Subcutaneous abdominal adipose tissue (tissue), 5 donors: ENCODE measurements at regions not wholly inside any gene's neighbourhood (a gene's known extent, or its start where the extent isn't known, plus 50 kb on each side); places are given as distances from the start of the nearest gene placed in this dataset.

Experiments
- H3K27ac ChIP-seq: one replicate; pipeline ENCODE4 v1.7.0; 2013; ENCODE audit warnings: low read depth, mild to moderate bottlenecking, inconsistent platforms, low read length, moderate library complexity
- H3K27me3 ChIP-seq, 5 donors: one replicate each; pipeline ENCODE4 v1.7.0; 2013; ENCODE audit warnings: low read length in 5 of 5, inconsistent platforms in 1 of 5; ENCODE audit not compliant: control insufficient read depth in 5 of 5, insufficient read depth in 4 of 5
- H3K36me3 ChIP-seq, 5 donors: one replicate each; pipeline ENCODE4 v1.7.0; 2013; ENCODE audit warnings: low read length in 5 of 5; ENCODE audit not compliant: control insufficient read depth in 5 of 5, insufficient read depth in 5 of 5
- H3K4me1 ChIP-seq, 5 donors: one replicate each; pipeline ENCODE4 v1.7.0; 2013; ENCODE audit warnings: low read length in 5 of 5, mild to moderate bottlenecking in 3 of 5, moderate library complexity in 1 of 5; ENCODE audit not compliant: control insufficient read depth in 5 of 5, insufficient read depth in 5 of 5
- H3K4me3 ChIP-seq, 5 donors: one replicate each; pipeline ENCODE4 v1.7.0; 2013; ENCODE audit warnings: low read length in 5 of 5, low read depth in 1 of 5
- H3K9ac ChIP-seq, 5 donors: one replicate each; pipeline ENCODE4 v1.7.0; 2013; ENCODE audit warnings: low read length in 5 of 5, mild to moderate bottlenecking in 4 of 5, moderate library complexity in 3 of 5
- H3K9me3 ChIP-seq, 5 donors: one replicate each; pipeline ENCODE4 v1.7.0; 2013; ENCODE audit warnings: low read length in 5 of 5; ENCODE audit not compliant: control insufficient read depth in 5 of 5
- donor health status: healthy.
- donor health status: healthy.
- donor health status: healthy.
- donor health status: healthy.
- donor health status: healthy.

DNA sequence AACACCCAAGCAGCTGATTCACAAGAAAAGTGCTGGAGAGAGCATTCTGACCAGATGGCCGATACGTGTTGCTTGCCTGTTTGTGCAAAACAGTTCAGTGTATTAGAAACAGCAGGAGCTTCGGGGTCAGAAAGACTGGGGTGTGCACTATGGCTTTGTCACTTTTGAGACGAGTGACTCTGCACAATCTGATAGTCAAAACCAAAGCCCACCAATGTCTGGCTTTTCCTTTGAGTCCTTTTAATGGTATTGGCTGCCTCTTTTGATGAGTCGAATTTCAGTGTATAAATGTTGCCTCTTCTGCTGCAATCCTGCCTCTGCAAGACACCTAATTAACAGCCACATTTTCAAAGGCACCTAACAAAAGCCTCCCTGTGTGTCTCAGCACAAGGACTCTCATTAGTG lies 444.6 kb downstream of the AJAP1 start:
- Histone ChIP-seq H3K27ac (no peak overlapping the region), H3K27me3 (peaks cover 0 to 2% (median 0%) of the 10 kb centered on the region in 5 donors), H3K9me3 (peaks cover 0 to 5% (median 0%) of the 10 kb centered on the region in 5 donors), H3K9ac (no peak overlapping the region), H3K4me1 (no peaks in the 10 kb centered on the region), H3K4me3 (no peak overlapping the region), H3K36me3 (no peaks in the 10 kb centered on the region)

DNA sequence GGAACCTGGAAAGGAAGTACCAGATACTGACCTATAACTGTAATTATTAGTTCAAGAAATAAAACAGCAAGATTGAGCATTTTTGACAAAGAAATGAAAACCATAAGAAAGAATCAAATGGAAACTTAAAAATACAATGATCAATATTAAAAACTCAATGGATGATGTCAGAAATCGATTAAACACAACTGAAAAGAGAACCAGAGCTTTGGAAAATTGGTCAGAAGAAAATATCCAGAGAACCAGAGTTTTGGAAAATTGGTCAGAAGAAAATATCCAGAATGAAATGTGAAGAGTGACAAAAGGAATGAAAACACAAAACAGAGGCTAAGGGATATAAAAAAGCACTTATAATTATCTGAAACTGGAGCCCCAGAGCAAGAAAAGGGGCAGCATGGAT lies 438.6 kb downstream of the AJAP1 start:
- H3K4me3 ChIP-seq, result no peak overlapping the region
- no peaks in the 10 kb centered on the region for H3K36me3 ChIP-seq
- no peak overlapping the region for H3K27ac ChIP-seq
- peaks cover 5 to 23% (median 19%) of the 10 kb centered on the region in 5 donors for H3K9me3 ChIP-seq
- peaks cover 0 to 2% (median 0%) of the 10 kb centered on the region in 5 donors for H3K27me3 ChIP-seq
- H3K4me1 ChIP-seq, result no peaks in the 10 kb centered on the region
- H3K9ac ChIP-seq, result no peak overlapping the region

DNA sequence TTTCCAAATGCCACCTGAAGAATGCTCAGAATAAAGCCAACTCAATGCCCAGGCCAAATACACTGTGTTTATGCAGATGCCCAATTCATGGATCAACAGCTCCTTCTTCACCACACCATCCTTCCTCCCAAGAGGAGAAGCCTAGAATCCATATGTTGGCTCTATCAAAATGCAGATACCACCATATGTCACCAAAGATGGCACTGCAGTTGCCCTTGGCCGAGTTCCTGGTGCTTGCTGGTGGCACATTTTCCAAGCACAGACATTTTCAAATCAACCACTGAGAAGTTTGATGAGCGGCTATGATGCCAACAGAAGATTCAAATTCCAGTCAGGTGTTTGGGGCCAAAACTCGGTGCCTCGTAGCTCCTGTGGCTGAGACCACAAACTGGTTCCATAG lies 430.3 kb downstream of the AJAP1 start:
- no peaks in the 10 kb centered on the region for H3K4me1 ChIP-seq
- no peak overlapping the region for H3K4me3 ChIP-seq
- peaks cover 0 to 3% (median 0%) of the 10 kb centered on the region in 5 donors for H3K27me3 ChIP-seq
- H3K9me3 ChIP-seq, result peaks cover 0 to 2% (median 0%) of the 10 kb centered on the region in 5 donors
- no peak overlapping the region for H3K27ac ChIP-seq
- no peaks in the 10 kb centered on the region for H3K36me3 ChIP-seq
- no peak overlapping the region for H3K9ac ChIP-seq

DNA sequence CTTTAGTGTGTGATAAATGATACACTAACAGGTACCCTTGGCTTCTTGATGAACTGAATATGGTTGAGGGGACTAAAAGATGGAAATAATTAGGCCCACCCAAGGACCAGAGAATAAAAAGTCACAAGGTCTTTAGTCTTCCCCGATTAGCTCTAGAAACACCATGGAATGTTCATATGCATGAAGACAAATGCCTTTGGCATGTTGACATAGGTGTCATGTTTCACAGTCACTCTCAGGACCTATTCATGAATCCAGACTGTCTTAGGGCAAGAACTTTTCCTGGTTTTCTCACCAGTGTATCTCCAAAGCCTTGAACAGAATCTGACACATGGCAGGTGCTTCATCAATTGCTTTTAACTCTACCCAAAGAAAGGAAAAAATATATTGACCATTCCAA lies 412.8 kb downstream of the AJAP1 start:
- Histone ChIP-seq H3K27ac (no peak overlapping the region), H3K4me3 (no peak overlapping the region), H3K9me3 (peaks cover 0 to 11% (median 2%) of the 10 kb centered on the region in 5 donors), H3K4me1 (no peaks in the 10 kb centered on the region), H3K9ac (no peak overlapping the region), H3K27me3 (no peaks in the 10 kb centered on the region), H3K36me3 (no peaks in the 10 kb centered on the region)

DNA sequence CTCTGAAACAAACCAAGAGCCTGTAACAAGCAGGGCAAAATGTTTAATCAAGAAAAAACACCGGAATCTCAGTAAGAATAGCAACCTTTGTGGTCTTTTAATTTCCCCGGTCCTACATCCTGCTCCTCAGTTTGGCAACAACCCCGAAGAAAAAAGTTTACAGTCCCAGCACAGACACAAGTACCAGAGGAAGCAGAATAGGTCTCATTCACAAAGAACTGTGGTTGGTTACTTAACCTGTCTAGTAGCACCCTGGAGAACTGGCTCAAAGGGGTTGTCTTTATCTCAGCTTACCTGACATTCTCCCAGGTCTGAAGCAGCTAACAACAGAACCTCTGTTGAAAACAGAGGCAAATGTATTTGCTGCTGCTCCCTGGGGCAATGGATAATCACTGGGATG lies 399.3 kb downstream of the AJAP1 start:
- H3K4me1 ChIP-seq, result no peaks in the 10 kb centered on the region
- no peaks in the 10 kb centered on the region for H3K36me3 ChIP-seq
- H3K9ac ChIP-seq, result no peak overlapping the region
- H3K27me3 ChIP-seq, result peaks cover 0 to 6% (median 0%) of the 10 kb centered on the region in 5 donors
- H3K27ac ChIP-seq, result no peak overlapping the region
- no peak overlapping the region for H3K4me3 ChIP-seq
- peaks cover 2 to 8% (median 4%) of the 10 kb centered on the region in 5 donors for H3K9me3 ChIP-seq

DNA sequence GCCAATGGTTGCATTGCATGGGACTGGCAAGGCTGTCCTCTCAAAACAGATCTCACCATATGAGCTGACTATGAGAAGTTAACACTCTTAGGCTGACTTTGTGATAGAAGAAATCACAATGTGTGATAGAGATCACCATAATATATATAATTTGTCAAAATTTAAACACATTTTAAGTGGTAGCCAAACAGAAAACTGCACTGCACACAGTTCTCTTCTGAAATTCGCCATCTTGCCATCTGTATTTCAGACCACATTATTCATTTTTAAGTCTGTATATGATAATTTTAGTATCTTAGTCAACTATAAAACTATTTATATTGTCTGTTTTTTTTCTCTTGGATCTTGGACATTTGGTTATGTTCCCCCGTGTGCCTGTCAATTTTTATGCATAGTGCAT lies 374.7 kb downstream of the AJAP1 start:
- peaks cover 0 to 2% (median 0%) of the 10 kb centered on the region in 5 donors for H3K27me3 ChIP-seq
- H3K4me1 ChIP-seq, result no peaks in the 10 kb centered on the region
- no peak overlapping the region for H3K27ac ChIP-seq
- no peaks in the 10 kb centered on the region for H3K36me3 ChIP-seq
- no peaks in the 10 kb centered on the region for H3K9me3 ChIP-seq
- H3K9ac ChIP-seq, result no peak overlapping the region
- no peak overlapping the region for H3K4me3 ChIP-seq

DNA sequence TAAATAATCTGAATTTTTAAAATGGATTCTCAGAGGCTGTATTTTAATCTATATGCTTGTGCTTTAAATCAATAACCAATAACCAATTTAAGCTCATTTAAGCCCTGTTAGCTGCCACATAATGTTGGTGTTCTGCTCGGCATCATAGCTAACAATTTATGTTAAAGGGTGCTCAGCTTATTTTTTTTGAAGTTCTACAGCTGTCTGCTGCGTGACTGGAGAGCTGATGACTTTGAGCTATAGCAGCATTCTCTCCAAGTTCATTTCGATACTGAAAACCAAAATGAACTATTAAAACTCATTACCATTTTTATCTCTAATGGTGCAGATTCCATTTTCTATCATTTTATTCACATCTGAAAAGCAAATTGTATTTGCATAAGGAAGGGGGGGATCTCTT lies 357.8 kb downstream of the AJAP1 start:
- no peak overlapping the region for H3K9ac ChIP-seq
- no peak overlapping the region for H3K4me3 ChIP-seq
- peaks cover 12 to 20% (median 14%) of the 10 kb centered on the region in 5 donors for H3K27me3 ChIP-seq
- no peaks in the 10 kb centered on the region for H3K36me3 ChIP-seq
- H3K4me1 ChIP-seq, result no peaks in the 10 kb centered on the region
- H3K27ac ChIP-seq, result no peak overlapping the region
- H3K9me3 ChIP-seq, result no peaks in the 10 kb centered on the region

DNA sequence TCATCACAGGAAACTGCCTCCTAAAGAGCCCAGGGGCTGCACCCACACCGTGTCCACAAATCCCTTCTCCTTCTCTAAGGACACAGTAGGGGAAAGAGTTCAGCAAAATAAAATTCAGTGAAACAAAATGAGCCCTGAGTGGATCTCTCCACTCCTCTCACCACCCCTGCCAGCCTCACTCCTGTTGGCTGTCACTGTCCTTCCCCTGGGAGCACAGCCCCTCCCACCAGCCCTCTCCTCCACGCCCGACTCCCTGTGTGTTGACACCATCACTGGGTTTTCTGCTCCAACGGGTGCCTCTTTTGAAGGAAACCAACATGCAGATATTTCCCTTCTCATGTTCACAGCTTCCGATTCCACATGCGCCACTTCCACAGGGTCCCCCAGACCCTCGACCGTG lies 356.2 kb downstream of the AJAP1 start:
- no peaks in the 10 kb centered on the region for H3K4me1 ChIP-seq
- no peak overlapping the region for H3K4me3 ChIP-seq
- H3K9ac ChIP-seq, result no peak overlapping the region
- H3K36me3 ChIP-seq, result no peaks in the 10 kb centered on the region
- peaks cover 12 to 20% (median 14%) of the 10 kb centered on the region in 5 donors for H3K27me3 ChIP-seq
- no peaks in the 10 kb centered on the region for H3K9me3 ChIP-seq
- no peak overlapping the region for H3K27ac ChIP-seq

DNA sequence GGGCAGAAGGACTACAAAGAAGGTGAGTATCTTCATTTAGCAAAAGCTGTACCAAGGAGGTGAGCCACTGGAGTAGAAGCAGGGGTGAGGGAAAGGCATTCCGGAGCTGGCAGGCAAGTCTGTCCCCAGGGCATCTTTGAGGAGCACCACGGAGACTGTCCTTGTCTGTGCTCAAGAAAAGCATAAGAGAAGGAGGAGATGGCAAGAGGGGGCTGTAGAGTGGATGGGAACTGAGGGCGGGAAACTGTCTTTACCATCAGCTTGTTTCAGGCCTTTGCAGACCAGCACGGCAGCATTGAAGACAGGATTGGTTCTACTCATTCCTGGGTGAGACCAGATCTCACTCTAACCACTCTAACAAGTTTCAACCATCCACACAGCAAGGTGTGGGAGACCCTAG lies 355.8 kb downstream of the AJAP1 start:
- Histone ChIP-seq H3K9me3 (no peaks in the 10 kb centered on the region), H3K4me1 (no peaks in the 10 kb centered on the region), H3K4me3 (no peak overlapping the region), H3K9ac (no peak overlapping the region), H3K27ac (no peak overlapping the region), H3K36me3 (no peaks in the 10 kb centered on the region), H3K27me3 (peaks cover 12 to 18% (median 13%) of the 10 kb centered on the region in 5 donors)

DNA sequence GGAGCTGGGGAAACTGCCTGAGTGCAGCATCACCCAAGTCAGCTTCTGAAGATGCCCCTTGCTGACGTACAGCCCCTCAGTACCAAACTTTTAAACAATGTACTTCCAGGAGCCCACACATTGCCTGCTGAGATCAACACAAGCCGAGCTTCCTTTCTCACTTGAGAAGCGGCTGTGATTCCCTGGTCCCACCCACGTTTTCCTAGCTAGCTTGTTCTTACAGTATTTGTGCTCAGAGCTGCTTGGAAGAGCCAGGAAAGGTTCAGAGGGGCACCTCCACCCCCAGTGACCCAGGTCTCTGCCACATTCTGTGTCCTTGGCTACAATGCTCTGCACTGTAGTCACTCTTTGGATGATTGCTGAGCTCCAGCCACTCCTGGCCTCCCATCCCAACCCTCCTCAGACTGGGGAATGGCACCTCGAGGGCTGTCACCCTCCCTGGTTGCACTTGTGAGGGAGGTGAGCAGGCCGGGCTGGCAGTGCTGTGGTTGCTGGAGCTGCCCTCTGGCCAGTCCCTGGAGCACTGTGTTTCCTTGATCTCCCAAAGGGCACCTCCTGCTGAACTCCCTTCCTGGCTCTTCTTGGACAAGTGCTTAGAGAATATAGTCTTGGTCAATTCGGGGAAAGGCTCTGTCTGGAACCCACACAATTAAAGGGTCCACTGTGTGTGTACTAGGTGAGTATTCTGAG lies 355.1 kb downstream of the AJAP1 start:
- Histone ChIP-seq H3K9me3 (no peaks in the 10 kb centered on the region), H3K9ac (no peak overlapping the region), H3K36me3 (no peaks in the 10 kb centered on the region), H3K27ac (no peak overlapping the region), H3K27me3 (peaks cover 12 to 17% (median 13%) of the 10 kb centered on the region in 5 donors), H3K4me3 (no peak overlapping the region), H3K4me1 (no peaks in the 10 kb centered on the region)
